Esophagus squamous epithelium (tissue), 4 donors: ENCODE measurements at regions not wholly inside any gene's neighbourhood (a gene's known extent, or its start where the extent isn't known, plus 50 kb on each side); places are given as distances from the start of the nearest gene placed in this dataset.

ENCODE experiments used
- POLR2A ChIP-seq, 4 donors: fragments of 450-650 bp; IDR thresholded peaks; one replicate each; pipeline ENCODE4 v1.6.1; 2017; ENCODE audit warnings: antibody characterized with exemption in 4 of 4, mild to moderate bottlenecking in 4 of 4, moderate library complexity in 3 of 4
- TF ChIP-seq, protein P1 (sequence below), 6 experiments: fragments of 450-650 bp in 4 of 6; fragments of 200-600 bp in 2 of 6; sonication (generic) in 2 of 6; IDR thresholded peaks; one replicate each; pipeline ENCODE4 v1.5.1; 2016 to 2019; ENCODE audit warnings: antibody characterized with exemption in 6 of 6, mild to moderate bottlenecking in 4 of 6, moderate library complexity in 4 of 6

DNA sequence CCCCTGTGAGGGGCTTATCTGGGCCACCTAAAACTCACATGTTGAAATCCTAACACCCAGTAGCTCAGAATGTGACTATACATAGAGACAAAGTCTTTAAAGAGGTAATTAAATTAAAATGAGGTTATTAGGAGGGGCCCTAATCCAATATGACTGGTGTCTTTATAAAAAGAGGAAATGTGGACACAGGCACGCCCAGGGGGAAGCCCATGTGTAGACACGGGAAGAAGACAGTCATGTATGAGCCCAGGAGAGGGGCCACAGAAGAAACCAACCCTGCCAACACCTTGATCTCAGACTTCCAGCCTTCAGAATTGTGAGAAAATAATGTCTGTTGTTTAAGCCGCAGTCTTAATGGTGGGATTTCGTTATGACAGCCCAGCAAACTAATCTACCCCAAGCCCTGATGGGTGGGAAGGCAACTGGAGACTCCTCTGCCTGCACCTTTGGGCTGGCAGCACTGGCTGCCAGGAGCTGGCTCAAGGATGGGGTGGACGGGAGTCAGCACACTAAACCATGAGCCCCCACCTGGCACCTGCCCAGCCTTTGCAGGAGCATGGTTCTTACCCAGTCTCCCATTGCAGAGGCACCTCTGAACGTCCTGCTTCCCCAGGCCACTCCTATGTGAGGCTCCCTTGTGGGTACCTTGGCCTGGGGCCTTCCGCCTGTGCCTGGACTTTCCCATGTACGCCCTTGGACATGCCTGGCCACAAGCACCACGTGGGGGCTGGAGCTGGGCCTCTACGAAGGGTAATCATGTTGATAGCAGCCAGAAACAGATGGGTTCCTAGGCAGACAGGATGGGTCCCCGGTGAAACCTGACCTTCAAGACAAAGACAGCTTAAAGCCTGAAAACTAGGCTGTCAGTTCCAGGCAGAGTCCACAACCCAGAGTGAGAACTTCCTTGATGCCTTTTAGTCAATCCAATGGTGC, 57.1 kb upstream of the DMRTB1 start:
- TF ChIP-seq POLR2A (IDR thresholded peaks at IDR 0.05): no peak
- TF ChIP-seq, protein P1, sequence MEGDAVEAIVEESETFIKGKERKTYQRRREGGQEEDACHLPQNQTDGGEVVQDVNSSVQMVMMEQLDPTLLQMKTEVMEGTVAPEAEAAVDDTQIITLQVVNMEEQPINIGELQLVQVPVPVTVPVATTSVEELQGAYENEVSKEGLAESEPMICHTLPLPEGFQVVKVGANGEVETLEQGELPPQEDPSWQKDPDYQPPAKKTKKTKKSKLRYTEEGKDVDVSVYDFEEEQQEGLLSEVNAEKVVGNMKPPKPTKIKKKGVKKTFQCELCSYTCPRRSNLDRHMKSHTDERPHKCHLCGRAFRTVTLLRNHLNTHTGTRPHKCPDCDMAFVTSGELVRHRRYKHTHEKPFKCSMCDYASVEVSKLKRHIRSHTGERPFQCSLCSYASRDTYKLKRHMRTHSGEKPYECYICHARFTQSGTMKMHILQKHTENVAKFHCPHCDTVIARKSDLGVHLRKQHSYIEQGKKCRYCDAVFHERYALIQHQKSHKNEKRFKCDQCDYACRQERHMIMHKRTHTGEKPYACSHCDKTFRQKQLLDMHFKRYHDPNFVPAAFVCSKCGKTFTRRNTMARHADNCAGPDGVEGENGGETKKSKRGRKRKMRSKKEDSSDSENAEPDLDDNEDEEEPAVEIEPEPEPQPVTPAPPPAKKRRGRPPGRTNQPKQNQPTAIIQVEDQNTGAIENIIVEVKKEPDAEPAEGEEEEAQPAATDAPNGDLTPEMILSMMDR (IDR thresholded peaks at IDR 0.05): no peak
